GM12873 (cell line): ENCODE measurements at regions not wholly inside any gene's neighbourhood (a gene's known extent, or its start where the extent isn't known, plus 50 kb on each side); places are given as distances from the start of the nearest gene placed in this dataset.

ENCODE experiments used
- TF ChIP-seq, protein P1 (sequence below): IDR thresholded peaks from 2 replicates; pipeline ENCODE4 v1.5.1; 2012; ENCODE audit warnings: low read depth, mild to moderate bottlenecking, moderate library complexity, low read length, control low read depth; ENCODE audit not compliant: insufficient read depth; ENCODE audit errors: missing control alignments

DNA sequence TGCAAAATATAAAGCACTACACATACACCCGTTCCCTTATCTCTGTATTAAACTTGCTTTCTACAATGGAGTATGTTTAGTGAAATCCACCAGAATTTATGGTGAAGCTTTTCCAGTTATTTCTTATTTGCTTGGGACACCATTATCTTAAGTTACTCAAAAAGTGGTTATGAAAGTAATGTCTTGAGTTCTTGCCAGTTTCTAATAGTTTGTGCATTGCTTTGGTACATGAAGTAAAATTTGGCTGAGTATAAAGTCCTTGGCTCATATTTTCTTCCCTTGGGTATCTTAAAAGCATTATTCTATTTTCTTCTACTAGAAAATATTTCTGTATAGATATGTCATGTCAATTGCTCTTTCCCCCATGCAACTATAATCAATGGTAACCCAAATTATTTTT, 85.2 kb downstream of the POLR1F start:
- TF ChIP-seq, protein P1, sequence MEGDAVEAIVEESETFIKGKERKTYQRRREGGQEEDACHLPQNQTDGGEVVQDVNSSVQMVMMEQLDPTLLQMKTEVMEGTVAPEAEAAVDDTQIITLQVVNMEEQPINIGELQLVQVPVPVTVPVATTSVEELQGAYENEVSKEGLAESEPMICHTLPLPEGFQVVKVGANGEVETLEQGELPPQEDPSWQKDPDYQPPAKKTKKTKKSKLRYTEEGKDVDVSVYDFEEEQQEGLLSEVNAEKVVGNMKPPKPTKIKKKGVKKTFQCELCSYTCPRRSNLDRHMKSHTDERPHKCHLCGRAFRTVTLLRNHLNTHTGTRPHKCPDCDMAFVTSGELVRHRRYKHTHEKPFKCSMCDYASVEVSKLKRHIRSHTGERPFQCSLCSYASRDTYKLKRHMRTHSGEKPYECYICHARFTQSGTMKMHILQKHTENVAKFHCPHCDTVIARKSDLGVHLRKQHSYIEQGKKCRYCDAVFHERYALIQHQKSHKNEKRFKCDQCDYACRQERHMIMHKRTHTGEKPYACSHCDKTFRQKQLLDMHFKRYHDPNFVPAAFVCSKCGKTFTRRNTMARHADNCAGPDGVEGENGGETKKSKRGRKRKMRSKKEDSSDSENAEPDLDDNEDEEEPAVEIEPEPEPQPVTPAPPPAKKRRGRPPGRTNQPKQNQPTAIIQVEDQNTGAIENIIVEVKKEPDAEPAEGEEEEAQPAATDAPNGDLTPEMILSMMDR, result no peak

DNA sequence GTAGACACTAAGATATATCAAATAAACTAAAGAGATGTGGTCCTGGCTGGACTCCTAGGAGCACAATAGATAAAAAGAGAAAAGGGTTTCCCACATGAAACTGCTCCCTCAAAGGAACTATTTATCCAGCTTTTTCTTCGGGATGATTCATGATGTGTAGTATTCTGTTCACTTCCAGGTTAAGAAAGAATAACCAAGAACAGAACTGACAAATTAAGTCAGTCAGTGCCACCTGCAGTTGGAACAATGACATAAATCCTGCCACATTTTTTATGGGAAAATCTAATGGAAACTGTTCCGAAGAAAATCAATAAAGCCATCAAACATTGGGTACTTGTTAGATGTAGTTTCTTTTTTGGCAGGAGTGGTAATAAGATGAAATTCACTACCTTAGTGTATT, 87.1 kb downstream of the POLR1F start:
- TF ChIP-seq, protein P1, result no peak

DNA sequence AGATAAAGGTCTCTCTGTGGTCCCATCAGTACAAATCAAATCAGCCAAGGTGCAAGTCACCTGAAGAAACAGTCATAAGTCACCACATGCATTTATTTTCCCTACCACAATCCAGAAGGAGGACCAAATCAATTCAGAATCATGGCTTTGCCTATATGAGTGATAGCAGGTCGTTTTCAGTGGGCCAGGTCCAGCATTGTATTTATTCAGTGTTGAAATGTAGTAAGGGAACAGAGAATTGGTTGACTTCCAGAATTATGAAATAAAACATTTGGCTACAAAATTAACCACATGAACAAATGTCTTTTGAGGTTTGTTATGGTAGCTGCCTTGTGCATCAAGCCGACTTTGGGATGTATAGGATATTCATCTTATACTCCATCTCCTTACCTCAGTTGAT, 88.4 kb downstream of the POLR1F start:
- TF ChIP-seq, protein P1, result no peak

DNA sequence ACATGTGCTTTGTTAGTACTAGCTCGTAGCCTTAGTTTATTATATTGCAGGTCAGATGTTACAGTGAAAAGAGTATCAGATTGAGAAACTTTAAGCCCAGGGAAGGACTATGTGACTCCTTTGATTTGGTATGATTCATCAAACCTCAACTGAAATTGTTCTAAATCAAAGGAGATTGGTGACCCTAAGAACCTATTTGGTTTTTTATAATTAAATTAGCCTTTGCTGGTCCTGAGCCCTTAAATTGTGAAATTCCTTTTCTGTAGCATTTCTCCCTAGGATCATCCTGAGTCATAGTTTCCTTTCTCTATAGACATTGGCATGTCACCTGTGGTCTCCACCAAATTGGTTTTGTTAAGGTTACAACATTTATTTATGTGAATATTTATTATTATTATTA, 89.7 kb downstream of the POLR1F start:
- TF ChIP-seq, protein P1, result no peak

DNA sequence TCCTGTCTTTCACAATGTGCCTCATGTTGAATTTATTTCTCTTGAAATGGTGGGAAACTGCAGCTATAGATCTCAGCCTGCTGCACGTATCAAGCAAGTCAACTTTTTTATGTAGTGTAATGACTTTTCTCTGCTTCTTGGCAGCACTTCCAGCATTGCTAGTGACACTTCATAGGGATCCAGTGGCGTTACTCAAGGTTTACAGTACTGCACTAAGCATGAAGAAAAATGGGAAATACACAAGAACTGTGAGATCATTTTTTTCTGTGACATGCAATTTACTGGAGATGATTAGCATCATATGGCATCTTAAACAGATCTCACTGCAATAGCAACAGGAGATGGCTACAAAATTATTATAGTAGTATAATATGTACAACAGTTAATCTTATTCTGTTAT, 90.9 kb downstream of the POLR1F start:
- TF ChIP-seq, protein P1, result no peak

DNA sequence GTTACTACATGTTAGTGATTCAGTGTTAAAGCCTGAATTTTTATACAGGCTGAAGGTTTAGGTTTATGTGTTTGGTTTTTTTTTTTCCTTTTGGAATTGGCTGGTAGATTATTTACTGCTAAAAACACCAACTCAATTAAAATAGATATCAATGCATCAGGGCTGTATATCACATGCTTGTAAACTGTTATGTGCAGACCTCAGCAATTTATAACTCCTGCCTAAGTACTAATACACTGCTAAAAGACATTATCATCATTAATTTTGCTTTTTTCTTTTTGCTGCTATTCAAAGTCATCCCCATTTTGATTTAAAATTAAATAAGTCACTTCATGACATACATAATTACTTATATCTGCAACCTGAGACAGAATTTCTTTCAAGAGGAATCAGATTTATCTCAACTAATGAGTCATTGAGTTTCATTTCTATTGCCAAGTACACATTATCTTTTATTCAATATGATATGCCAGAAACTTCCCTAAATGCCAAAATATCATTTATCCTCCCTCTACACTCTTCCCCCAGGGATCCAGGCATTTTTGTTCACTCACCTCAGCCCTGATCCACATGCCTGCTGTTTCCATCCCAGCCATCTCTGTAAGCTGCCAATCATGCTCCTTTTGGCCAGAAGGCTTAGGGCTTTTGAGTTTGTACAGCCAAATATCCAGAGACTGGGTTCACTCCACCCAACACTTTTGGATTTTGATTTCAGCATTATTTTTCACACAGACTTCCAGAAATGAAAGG, 98.5 kb downstream of the POLR1F start:
- TF ChIP-seq, protein P1, result no peak

DNA sequence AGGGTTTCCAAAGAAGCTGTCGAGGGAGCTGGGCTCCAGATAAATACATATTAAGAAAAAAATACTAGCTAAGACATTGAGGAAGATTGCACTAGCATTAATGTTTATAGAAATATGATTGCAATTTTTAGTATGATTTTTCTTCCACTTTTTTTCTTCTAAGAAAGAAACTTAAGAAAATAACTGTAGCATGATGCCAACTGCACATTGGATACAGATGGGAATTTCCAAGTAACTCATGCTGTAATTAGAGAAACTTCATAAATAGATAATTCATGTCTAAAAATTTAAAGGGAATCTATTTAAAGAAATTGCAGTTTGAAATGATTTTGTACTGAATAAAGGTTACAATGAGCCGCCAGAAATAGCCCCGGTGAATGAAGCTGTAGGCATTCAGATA, 119.4 kb downstream of the POLR1F start:
- TF ChIP-seq, protein P1, result no peak
